Activated CD8-positive, alpha-beta memory T cell treated with anti-CD3 and anti-CD28 coated beads for 48 hours (primary cell): ENCODE measurements at regions not wholly inside any gene's neighbourhood (a gene's known extent, or its start where the extent isn't known, plus 50 kb on each side); places are given as distances from the start of the nearest gene placed in this dataset.

Source experiments
- DNase-seq, 3 experiments: peaks; one replicate each; pipeline ENCODE4 v3.0.0-alpha.2; 2020; ENCODE audit warnings: low read depth in 2 of 3, low spot score in 2 of 3

DNA sequence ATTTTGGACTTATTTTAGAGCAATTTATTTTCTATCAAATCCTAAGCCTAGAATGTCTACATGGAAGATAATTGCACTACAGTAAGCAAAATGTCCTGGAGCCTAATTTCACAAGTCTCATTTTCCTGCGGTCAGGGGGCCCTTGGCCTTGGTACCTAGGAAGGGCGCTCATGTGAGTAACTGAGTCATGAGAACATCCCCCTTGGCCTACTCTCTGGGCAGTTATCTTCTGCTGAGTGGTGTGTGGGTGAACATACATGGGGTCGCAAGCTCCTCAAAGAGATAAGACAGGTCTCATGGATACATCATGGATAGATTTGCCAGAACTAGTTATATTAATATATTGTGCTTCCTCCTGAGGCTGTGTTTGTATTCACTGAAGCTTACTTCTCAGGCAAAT, 211.2 kb upstream of the MARCKS start:
- DNase-seq = no peak

- DNase-seq = no peak
These were observed 210.4 kb upstream of the MARCKS start for GRCh38 chr6:113646701-113647100.

- DNase-seq = no peak
These were observed 209.8 kb upstream of the MARCKS start for GRCh38 chr6:113647143-113647889.

DNA sequence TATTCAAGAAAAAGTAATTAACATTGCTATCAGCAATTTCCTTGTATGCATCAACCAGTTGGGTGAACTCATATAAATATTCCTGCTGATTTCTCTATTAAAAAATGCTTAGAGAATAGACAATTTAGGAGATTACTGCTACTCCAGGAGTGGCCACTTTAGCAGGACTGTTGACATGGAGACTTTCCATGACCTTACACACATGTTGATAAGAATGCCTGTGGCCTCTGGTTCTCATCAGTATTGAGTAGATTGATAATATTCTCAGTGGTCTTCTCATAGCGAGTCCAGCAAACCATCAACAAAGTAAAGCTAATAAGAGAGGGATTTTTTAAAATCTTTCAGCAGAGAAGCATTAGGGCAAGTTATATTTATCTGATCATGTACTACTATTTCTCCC, 208.4 kb upstream of the MARCKS start:
- no peak for DNase-seq

GRCh38 chr6:113649276-113649675, 207.9 kb upstream of the MARCKS start:
- DNase-seq = no peak

- no peak for DNase-seq
These were observed 207.1 kb upstream of the MARCKS start for GRCh38 chr6:113649880-113650609.

GRCh38 chr6:113650610-113650979, 206.6 kb upstream of the MARCKS start:
- DNase-seq = no peak

DNA sequence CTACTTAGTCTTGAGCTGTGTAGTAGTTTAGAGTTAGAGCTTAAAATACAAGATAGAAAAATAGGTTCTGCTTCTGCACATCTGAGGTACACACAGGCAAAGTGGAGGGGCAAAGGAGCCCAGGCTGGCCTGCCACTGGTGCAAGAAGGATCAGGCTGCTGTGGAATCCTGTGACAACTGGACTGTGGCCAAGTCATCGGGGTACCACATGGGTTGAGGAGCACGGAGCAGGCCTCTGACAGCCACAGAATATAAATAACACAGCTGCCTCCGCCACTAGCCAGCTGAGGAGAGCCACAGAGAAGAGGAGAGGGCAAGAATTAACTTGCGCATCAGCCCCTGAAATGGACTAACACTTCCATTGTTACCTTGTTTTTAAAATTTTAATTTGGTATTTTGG, 206.0 kb upstream of the MARCKS start:
- DNase-seq = no peak

DNA sequence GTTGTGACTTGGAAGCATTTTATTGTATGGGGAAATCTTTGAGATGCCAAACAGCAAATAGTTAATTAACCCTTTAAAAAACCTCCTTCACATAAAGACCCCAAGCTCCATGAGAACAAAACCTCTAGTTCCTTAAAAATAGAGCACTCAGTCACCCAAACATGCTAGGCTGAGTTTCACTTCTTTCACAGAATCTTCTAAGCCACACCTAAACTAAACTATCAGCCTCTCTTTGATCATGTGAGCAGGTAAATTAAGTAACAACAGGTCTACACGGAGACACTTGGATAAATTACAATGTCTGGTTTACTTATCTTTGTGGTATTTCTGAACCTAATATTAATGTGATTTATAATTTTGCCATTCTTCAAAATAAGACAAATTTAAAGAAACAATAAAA, 205.2 kb upstream of the MARCKS start:
- DNase-seq = no peak

DNA sequence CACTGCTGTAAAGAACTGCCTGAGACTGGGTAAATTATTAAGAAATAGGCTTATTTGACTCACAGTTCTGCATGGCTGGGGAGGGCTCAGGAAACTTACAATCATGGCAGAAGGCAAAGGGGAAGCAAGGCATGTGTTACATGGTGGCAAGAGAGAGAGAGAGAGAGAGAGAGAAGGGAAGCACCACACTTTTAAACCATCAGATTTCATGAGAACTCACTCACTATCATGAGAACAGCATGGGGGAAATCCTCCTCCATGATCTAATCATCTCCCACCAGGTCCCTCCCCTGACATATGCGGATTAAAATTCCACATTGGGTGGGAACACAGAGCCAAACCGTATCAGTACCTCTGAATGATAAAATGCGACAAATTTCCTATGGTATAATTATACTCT, 203.9 kb upstream of the MARCKS start:
- DNase-seq = no peak

DNA sequence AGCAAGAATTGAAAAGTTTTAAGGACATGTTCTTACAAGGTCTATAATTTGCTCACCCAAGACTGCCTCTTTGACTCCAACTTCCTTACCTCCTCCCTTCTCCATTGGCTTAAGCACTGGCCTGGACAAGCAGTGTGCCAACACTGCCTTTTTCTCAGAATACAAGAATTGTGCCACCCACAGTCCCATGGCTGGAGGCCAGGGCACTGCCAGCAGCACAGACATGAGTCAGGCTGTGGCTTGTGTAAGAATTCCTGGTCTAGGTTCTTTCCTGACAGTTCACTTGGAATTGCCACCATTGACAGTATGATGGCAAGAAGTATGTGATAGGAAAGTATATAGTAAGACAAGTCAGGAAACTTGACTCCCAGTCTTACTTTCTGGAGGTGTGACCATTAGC, 202.7 kb upstream of the MARCKS start:
- no peak for DNase-seq

- DNase-seq = no peak
These were observed 201.4 kb upstream of the MARCKS start for GRCh38 chr6:113655761-113656160.

- no peak for DNase-seq
These were observed 197.3 kb upstream of the MARCKS start for GRCh38 chr6:113659762-113660404.

GRCh38 chr6:113660819-113661218, 196.3 kb upstream of the MARCKS start:
- no peak for DNase-seq

DNA sequence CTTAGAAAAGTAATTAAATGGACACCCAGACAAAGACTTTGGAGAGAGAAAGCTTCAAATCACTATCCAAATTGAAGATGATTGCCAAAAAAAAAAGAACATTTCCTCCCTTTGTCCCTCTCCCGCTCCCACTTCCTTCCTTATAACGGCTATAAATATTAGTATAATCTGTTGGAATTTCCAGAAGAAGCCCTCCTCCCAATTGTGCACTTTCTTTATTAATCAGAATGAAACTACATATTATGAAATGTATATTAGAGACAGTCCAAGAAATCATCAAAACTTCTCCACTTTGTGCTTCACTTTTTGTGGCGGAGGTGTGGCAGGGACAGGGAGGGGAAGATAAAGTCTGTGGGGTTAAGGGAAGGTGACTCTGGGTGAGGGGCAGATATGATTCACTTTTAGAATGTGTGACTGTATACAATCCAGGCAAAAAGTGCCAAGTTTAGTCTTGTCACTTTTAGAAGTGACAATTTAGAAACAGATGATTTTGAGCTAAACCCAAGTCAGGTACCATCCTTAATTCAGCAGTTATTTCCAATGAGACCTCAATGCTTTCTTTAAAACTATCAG, 195.0 kb upstream of the MARCKS start:
- no peak for DNase-seq

GRCh38 chr6:113662688-113663333, 194.3 kb upstream of the MARCKS start:
- no peak for DNase-seq

GRCh38 chr6:113664909-113665308, 192.2 kb upstream of the MARCKS start:
- DNase-seq = no peak

- DNase-seq = no peak
These were observed 188.3 kb upstream of the MARCKS start for GRCh38 chr6:113668641-113669408.

DNA sequence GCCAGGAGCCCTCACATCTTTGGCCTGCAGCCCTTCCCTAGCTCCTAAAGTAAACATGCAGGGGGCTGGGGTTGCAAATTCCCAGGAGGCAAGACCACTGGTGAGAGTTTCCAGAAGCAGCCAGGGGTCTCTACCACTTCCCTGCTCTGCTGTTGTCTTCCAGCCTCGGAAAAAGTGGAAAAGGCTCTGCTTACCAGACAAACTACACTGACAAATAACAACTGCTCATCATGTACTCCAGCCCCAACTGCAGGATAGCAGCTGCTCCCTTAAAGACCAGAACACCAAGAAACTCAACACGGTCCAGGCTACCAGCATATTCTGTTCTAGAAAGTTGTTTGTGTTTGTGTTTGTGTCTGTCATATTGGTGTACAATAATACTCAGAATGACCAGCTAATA, 187.5 kb upstream of the MARCKS start:
- DNase-seq = no peak

- no peak for DNase-seq
These were observed 185.7 kb upstream of the MARCKS start for GRCh38 chr6:113671421-113671820.
